Activated CD4-positive, alpha-beta T cell treated with anti-CD3 and anti-CD28 coated beads for 48 hours (primary cell): ENCODE measurements at regions not wholly inside any gene's neighbourhood (a gene's known extent, or its start where the extent isn't known, plus 50 kb on each side); places are given as distances from the start of the nearest gene placed in this dataset.
A peak's percentile ranks its signal among the peaks of the same experiment; 100 is the strongest.
"Not testable (repeated sequence)": the region's sequence is repeated elsewhere in the genome, so short reads cannot be mapped to it uniquely, and the experiment has no call there.

Experiments
- DNase-seq: peaks from one replicate; pipeline ENCODE4 v3.0.0-alpha.2; 2020

DNA sequence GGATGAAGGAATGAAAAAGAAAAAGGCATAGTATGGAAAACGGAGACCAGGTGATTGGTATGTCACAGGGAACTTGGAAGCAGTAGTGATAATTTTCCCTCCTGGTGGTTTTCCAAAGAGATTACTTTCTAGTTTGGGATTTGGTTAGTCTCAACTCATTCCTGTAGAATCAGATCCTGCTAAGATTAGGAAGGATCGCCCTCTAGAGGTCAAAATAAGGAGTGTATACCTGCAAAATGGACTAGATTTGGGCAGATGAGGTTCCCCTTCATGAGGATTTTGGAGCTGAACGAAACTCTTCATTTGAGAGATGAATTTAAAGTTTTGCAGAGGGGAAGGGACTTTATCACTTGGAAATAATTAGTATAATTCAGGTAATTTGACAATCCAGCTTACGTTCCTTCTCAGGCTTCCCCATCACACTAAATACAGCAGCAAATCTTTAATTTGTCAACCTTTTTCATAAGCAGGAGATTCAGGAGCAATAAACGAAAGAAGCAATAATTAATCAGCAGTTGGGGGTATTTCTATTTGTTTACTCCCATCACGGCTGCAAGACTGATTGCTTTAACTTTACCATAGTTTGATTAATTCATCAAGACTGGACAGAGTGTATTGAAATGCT lies 65.2 kb downstream of the CCDC195 start:
- no peak for DNase-seq

- DNase-seq: not testable (repeated sequence)
Observed at GRCh38 chr2:224647684-224648083, 62.5 kb upstream of the CUL3 start.

DNA sequence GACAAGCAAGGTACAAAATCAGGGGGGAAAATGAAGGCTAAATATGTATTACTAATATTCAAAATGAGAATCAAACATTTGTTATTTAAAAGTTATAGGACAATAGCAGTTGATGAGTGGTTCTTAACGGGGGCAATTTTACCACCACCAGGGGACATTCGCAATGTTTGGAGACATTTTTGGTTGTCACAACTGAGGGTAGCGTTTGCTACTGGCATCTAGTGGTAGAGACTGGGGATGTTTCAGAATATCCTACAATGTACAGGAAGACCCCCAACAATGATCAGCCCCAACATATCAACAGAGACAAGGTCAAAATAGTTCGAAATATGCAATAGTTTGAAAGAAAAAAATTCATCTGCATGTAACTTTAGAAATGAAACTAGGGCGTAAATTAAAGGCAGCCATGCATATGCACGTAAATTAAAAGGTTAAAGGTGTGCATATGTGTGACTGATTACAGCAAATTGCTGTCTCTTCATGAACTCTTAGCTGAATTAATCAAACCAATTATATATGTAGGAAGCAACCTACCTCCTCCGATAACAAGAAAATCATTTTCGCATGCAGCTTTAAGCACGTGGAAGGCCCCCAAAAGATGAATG lies 61.2 kb upstream of the CUL3 start:
- DNase-seq: peak; percentile 29

DNA sequence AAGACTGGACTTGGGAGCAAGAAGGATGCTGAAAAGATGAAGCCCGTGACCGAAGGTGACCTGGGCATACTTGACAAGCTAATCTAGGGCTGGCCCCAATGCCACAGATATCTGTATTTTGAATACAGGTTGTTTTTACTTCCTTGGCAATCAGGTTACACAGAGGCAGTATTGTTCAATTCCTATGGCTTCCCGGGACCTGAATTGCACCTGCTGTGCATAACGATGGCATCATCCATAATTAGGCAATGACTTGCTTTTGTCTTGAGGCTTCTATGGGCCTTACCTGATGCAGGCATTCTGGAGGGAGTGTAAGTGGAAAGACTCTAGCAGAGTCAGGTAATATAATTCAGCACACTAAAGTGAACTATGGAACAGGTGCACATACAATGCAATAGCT lies 60.6 kb upstream of the CUL3 start:
- DNase-seq: no peak

- DNase-seq: no peak
Observed at GRCh38 chr2:224640679-224641078, 55.5 kb upstream of the CUL3 start.

DNA sequence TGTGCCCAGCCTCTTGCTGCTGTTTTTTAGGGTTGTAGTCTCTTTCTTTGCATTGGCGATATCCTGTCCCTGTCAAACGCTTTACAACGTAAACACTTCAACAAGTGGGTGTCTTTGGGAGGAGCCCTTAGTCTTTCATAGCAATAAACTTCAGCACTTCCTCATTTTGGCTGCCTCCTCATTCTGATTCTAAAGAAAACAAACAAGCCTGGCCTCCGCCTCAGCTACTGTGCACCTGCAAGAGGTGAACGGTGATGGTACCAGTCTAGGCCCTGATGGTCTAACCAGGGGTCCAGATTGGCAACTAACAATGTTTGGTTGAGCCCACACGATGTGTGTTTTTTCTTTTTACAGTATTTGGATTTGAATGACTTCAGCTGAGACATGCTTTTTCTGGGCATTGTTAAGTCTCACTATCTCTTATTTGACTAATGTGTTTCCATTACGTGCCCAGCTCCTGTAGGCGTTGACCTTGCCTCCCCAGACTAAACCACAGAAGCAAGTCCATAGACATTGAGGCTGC lies 53.2 kb upstream of the CUL3 start:
- peak; percentile 59 for DNase-seq
